PC-9 (cell line): ENCODE measurements at regions not wholly inside any gene's neighbourhood (a gene's known extent, or its start where the extent isn't known, plus 50 kb on each side); places are given as distances from the start of the nearest gene placed in this dataset.

ENCODE experiments used
- CTCF ChIP-seq: fragments of 200-600 bp; sonication (generic); conservative IDR thresholded peaks from 2 replicates; pipeline ENCODE4 v1.6.1; 2017; ENCODE audit warnings: mixed run types, antibody characterized with exemption, mild to moderate bottlenecking, moderate library complexity
- EZH2 ChIP-seq: fragments of 200-600 bp; sonication (generic); IDR thresholded peaks from 2 replicates; pipeline ENCODE4 v1.8.0; 2017; ENCODE audit warnings: antibody characterized with exemption, low read depth

GRCh38 chr10:24791084-24791726 lies 67.5 kb upstream of the ARHGAP21 start:
- TF ChIP-seq CTCF, result no peak
- no peak for TF ChIP-seq EZH2
